ENCODE measurements at regions not wholly inside any gene's neighbourhood (a gene's known extent, or its start where the extent isn't known, plus 50 kb on each side); places are given as distances from the start of the nearest gene placed in this dataset.

DNA sequence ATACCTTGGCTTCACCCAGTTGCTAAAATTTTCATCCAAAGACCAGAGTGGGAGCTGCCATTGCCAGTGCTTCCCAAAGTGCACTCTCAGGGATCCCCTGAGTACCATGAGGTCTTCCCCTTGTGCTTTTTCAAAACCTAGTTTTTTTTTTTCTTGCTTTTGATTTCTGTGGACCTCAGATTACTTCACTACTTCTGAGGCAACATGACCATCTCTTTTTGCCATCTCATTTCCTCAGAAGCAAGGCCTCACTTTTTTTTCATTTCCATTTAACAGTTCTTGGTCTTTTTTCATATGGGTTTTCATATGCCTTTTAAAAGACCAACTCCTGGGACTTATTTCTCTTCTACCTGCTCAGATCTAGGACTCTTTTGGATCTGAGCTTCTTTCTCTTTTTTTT is 64.1 kb upstream of the MMS22L start:
- TF ChIP-seq, protein P1, sequence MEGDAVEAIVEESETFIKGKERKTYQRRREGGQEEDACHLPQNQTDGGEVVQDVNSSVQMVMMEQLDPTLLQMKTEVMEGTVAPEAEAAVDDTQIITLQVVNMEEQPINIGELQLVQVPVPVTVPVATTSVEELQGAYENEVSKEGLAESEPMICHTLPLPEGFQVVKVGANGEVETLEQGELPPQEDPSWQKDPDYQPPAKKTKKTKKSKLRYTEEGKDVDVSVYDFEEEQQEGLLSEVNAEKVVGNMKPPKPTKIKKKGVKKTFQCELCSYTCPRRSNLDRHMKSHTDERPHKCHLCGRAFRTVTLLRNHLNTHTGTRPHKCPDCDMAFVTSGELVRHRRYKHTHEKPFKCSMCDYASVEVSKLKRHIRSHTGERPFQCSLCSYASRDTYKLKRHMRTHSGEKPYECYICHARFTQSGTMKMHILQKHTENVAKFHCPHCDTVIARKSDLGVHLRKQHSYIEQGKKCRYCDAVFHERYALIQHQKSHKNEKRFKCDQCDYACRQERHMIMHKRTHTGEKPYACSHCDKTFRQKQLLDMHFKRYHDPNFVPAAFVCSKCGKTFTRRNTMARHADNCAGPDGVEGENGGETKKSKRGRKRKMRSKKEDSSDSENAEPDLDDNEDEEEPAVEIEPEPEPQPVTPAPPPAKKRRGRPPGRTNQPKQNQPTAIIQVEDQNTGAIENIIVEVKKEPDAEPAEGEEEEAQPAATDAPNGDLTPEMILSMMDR (IDR thresholded peaks at IDR 0.05): no peak
- TF ChIP-seq POLR2A (IDR thresholded peaks at IDR 0.05): no peak
